Mucosa of gallbladder (tissue), 1 donor: ENCODE measurements at regions not wholly inside any gene's neighbourhood (a gene's known extent, or its start where the extent isn't known, plus 50 kb on each side); places are given as distances from the start of the nearest gene placed in this dataset.
"Not testable (repeated sequence)": the region's sequence is repeated elsewhere in the genome, so short reads cannot be mapped to it uniquely, and the experiment has no call there.

Experiments used
- DNase-seq: peaks from one replicate; pipeline ENCODE4 v3.0.0-alpha.2; 2020; ENCODE audit warnings: low spot score
- donor health status: DM: no; HTN: no; CAD: no.

GRCh38 chr11:92605667-92606066 is 363.8 kb upstream of the MTNR1B start:
- DNase-seq = no peak

GRCh38 chr11:92607969-92608722 is 361.3 kb upstream of the MTNR1B start:
- no peak for DNase-seq

GRCh38 chr11:92611157-92611556 is 358.3 kb upstream of the MTNR1B start:
- DNase-seq = no peak

- not testable (repeated sequence) for DNase-seq
Measured at GRCh38 chr11:92618020-92618419, 351.4 kb upstream of the MTNR1B start.

GRCh38 chr11:92623055-92623454 is 346.4 kb upstream of the MTNR1B start:
- no peak for DNase-seq

GRCh38 chr11:92625894-92626293 is 343.6 kb upstream of the MTNR1B start:
- no peak for DNase-seq

- no peak for DNase-seq
Measured at GRCh38 chr11:92626624-92627023, 342.8 kb upstream of the MTNR1B start.

GRCh38 chr11:92627615-92628256 is 341.7 kb upstream of the MTNR1B start:
- no peak for DNase-seq

- no peak for DNase-seq
Measured at GRCh38 chr11:92628401-92629292, 340.8 kb upstream of the MTNR1B start.

GRCh38 chr11:92632495-92632894 is 337.0 kb upstream of the MTNR1B start:
- no peak for DNase-seq

GRCh38 chr11:92633820-92634219 is 335.6 kb upstream of the MTNR1B start:
- no peak for DNase-seq

- DNase-seq = no peak
Measured at GRCh38 chr11:92636543-92637188, 332.8 kb upstream of the MTNR1B start.

- DNase-seq = no peak
Measured at GRCh38 chr11:92638678-92639077, 330.8 kb upstream of the MTNR1B start.

GRCh38 chr11:92642177-92642931 is 327.1 kb upstream of the MTNR1B start:
- DNase-seq = no peak

GRCh38 chr11:92643827-92644226 is 325.6 kb upstream of the MTNR1B start:
- no peak for DNase-seq

- no peak for DNase-seq
Measured at GRCh38 chr11:92644595-92645445, 324.6 kb upstream of the MTNR1B start.

GRCh38 chr11:92651159-92651558 is 318.3 kb upstream of the MTNR1B start:
- no peak for DNase-seq

GRCh38 chr11:92653454-92653853 is 316.0 kb upstream of the MTNR1B start:
- no peak for DNase-seq

GRCh38 chr11:92656783-92657182 is 312.7 kb upstream of the MTNR1B start:
- DNase-seq = no peak

- no peak for DNase-seq
Measured at GRCh38 chr11:92657226-92657625, 312.2 kb upstream of the MTNR1B start.
